PC-3 (cell line): ENCODE measurements at regions not wholly inside any gene's neighbourhood (a gene's known extent, or its start where the extent isn't known, plus 50 kb on each side); places are given as distances from the start of the nearest gene placed in this dataset.

Source experiments
- ATAC-seq: fragments of 200-7000 bp; cut with Tn5 transposase; 2 replicates; pipeline ENCODE4 v1.9.1; 2020; ENCODE audit warnings: mild to moderate bottlenecking, moderate library complexity
- BruUV-seq: library from RNA; stranded (reverse); fragments of 400-500 nt; replicated peaks from 2 replicates; lab custom pipeline; 2021; lab: Mats Ljungman, UMichigan
- CTCF ChIA-PET: fragments of 300-600 bp; sonication (Branson Sonifier 250); formaldehyde crosslinking; loops from one replicate; lab custom pipeline; 2022; ENCODE audit warnings: antibody characterized with exemption; lab: Charles Lee
- POLR2A ChIA-PET: fragments of 300-600 bp; sonication (Branson Sonifier 250); formaldehyde crosslinking; loops from one replicate; lab custom pipeline; 2022; ENCODE audit warnings: antibody characterized with exemption; ENCODE audit not compliant: unreplicated experiment; lab: Charles Lee
- DNase-seq: peaks from one replicate; pipeline ENCODE4 v3.0.0-alpha.2; 2015
- H2AFZ ChIP-seq: fragments of 300-600 bp; sonication (generic); 2 replicates; pipeline ENCODE4 v1.6.0; 2016; ENCODE audit warnings: antibody characterized with exemption, low read length
- H3F3A ChIP-seq: fragments of 300-600 bp; sonication (generic); one replicate; pipeline ENCODE4 v1.6.0; 2017; ENCODE audit warnings: antibody characterized with exemption, low read length, control low read depth, mild to moderate bottlenecking; ENCODE audit not compliant: unreplicated experiment
- H3K27ac ChIP-seq: fragments of 300-600 bp; sonication (generic); 2 replicates; pipeline ENCODE4 v1.5.1; 2016; ENCODE audit warnings: mild to moderate bottlenecking, low read length
- H3K27me3 ChIP-seq: fragments of 300-600 bp; sonication (generic); 2 replicates; pipeline ENCODE4 v1.6.1; 2016; ENCODE audit warnings: low read length, mixed read lengths
- H3K36me3 ChIP-seq: fragments of 300-600 bp; sonication (generic); 2 replicates; pipeline ENCODE4 v1.6.1; 2016; ENCODE audit warnings: low read depth, mixed run types, low read length, mixed read lengths
- H3K4me1 ChIP-seq: fragments of 300-600 bp; sonication (generic); 2 replicates; pipeline ENCODE4 v1.5.1; 2016; ENCODE audit warnings: low read length; ENCODE audit not compliant: insufficient read depth
- H3K4me2 ChIP-seq: fragments of 300-600 bp; sonication (generic); 2 replicates; pipeline ENCODE4 v1.6.0; 2016; ENCODE audit warnings: low read length
- H3K4me3 ChIP-seq: fragments of 300-600 bp; sonication (generic); 2 replicates; pipeline ENCODE4 v1.5.1; 2016; ENCODE audit warnings: mild to moderate bottlenecking, low read length, mixed read lengths
- H3K79me2 ChIP-seq: fragments of 300-600 bp; sonication (generic); 2 replicates; pipeline ENCODE4 v1.6.1; 2017; ENCODE audit warnings: low read length, mixed read lengths
- H3K9ac ChIP-seq: fragments of 300-600 bp; sonication (generic); 2 replicates; pipeline ENCODE4 v1.6.0; 2016; ENCODE audit warnings: mild to moderate bottlenecking, low read length
- H3K9me2 ChIP-seq: fragments of 300-600 bp; sonication (generic); replicated peaks from 2 replicates; pipeline ENCODE4 v1.6.1; 2016; ENCODE audit warnings: mixed run types, low read length, mixed read lengths
- H3K9me3 ChIP-seq: fragments of 300-600 bp; sonication (generic); 2 replicates; pipeline ENCODE4 v1.6.1; 2016; ENCODE audit warnings: low read length, mixed read lengths
- H4K20me1 ChIP-seq: fragments of 300-600 bp; sonication (generic); 2 replicates; pipeline ENCODE4 v1.6.1; 2016; ENCODE audit warnings: low read length, mixed read lengths
- EZH2 ChIP-seq: fragments of 300-600 bp; sonication (generic); IDR thresholded peaks from one replicate; pipeline ENCODE4 v1.6.1; 2017; ENCODE audit warnings: antibody characterized with exemption, mild to moderate bottlenecking, low read length; ENCODE audit not compliant: unreplicated experiment
- EZH2phosphoT487 ChIP-seq: fragments of 300-600 bp; sonication (generic); IDR thresholded peaks from 2 replicates; pipeline ENCODE4 v1.6.1; 2018; ENCODE audit warnings: mild to moderate bottlenecking, antibody characterized with exemption, low read length, borderline replicate concordance
- intact Hi-C: fragments of 100-400 bp; cut with micrococcal nuclease; formaldehyde crosslinking; loops from 2 replicates; pipeline ENCODE4 v1.9.0; 2023
- TF ChIP-seq, protein P1 (sequence below): fragments of 300-600 bp; sonication (generic); conservative IDR thresholded peaks from 2 replicates; pipeline ENCODE4 v1.5.1; 2017; ENCODE audit warnings: antibody characterized with exemption, low read depth, mild to moderate bottlenecking, low read length

- ATAC-seq: peak; percentile 62
- DNase-seq: peak; percentile 70
- Histone ChIP-seq H3K27ac (peak overlapping the region; percentile 73), H3K36me3 (no peaks in the 10 kb centered on the region), H3K4me3 (no peak overlapping the region), H3K9me2 (no peaks in the 10 kb centered on the region), H3K4me2 (peak overlapping the region; percentile 27), H3F3A (no peaks in the 10 kb centered on the region), H3K9ac (0 out of 2 replicates have a peak overlapping the region, but pooled peaks have one; percentile 17), H3K79me2 (no peaks in the 10 kb centered on the region), H3K4me1 (peaks cover 43% of the 10 kb centered on the region), H3K27me3 (no peaks in the 10 kb centered on the region), H4K20me1 (no peaks in the 10 kb centered on the region), H2AFZ (no peak overlapping the region), H3K9me3 (no peaks in the 10 kb centered on the region)
- POLR2A ChIA-PET: interaction anchor here (0.5 kb wide), 1 partner anchor 322 kb away, joined by 4 read pairs; no protein-coding TSS in a partner anchor
- CTCF ChIA-PET: no interaction called here
- intact Hi-C loops: loop anchor here (1.0 to 5.0 kb wide), 6 partner anchors 55 to 465 kb away; partner anchors contain the start of gene TMEM161B
- no peak for TF ChIP-seq EZH2phosphoT487
- TF ChIP-seq, protein P1, sequence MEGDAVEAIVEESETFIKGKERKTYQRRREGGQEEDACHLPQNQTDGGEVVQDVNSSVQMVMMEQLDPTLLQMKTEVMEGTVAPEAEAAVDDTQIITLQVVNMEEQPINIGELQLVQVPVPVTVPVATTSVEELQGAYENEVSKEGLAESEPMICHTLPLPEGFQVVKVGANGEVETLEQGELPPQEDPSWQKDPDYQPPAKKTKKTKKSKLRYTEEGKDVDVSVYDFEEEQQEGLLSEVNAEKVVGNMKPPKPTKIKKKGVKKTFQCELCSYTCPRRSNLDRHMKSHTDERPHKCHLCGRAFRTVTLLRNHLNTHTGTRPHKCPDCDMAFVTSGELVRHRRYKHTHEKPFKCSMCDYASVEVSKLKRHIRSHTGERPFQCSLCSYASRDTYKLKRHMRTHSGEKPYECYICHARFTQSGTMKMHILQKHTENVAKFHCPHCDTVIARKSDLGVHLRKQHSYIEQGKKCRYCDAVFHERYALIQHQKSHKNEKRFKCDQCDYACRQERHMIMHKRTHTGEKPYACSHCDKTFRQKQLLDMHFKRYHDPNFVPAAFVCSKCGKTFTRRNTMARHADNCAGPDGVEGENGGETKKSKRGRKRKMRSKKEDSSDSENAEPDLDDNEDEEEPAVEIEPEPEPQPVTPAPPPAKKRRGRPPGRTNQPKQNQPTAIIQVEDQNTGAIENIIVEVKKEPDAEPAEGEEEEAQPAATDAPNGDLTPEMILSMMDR: no peak
- TF ChIP-seq EZH2: no peak
- BruUV-seq: no TSS peak
Measured at GRCh38 chr5:88606173-88606572, 276.8 kb downstream of the MEF2C start.

DNA sequence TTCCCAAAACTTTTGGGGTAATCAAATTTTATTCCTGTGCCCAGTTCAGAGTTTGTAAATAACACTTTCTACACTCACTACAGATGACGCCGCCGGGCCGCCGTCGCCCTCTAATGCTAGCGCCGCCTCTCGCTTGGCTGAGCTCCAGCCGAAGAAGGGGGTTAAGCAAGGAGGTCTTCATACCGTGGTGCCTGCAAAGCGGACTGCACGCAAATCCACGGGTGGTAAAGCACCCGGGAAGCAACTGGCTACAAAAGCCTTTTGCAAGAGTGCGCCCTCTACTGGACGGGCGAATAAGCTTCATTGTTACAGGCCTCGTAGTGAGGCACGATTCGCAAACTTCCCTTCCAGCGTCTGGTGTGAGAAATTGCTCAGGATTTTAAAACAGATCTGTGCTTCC lies 280.4 kb downstream of the MEF2C start:
- ChIA-PET POLR2A (no interaction called here), CTCF (interaction anchor here (0.6 kb wide), 1 partner anchor 58 kb away, joined by 4 read pairs; no protein-coding TSS in a partner anchor)
- Histone ChIP-seq H3K4me2 (no peak overlapping the region), H4K20me1 (no peaks in the 10 kb centered on the region), H3K9me3 (no peaks in the 10 kb centered on the region), H3K9ac (no peak overlapping the region), H2AFZ (no peak overlapping the region), H3K36me3 (no peaks in the 10 kb centered on the region), H3K27ac (no peak overlapping the region), H3K79me2 (no peaks in the 10 kb centered on the region), H3F3A (no peaks in the 10 kb centered on the region), H3K9me2 (no peaks in the 10 kb centered on the region), H3K4me1 (peaks cover 21% of the 10 kb centered on the region), H3K27me3 (no peaks in the 10 kb centered on the region), H3K4me3 (no peak overlapping the region)
- TF ChIP-seq, protein P1: peak; percentile 82
- TF ChIP-seq EZH2 (no peak), EZH2phosphoT487 (no peak)
- DNase-seq (peak; percentile 26), ATAC-seq (no peak)
- no TSS peak for BruUV-seq
- intact Hi-C loops: no loop called here

- BruUV-seq: no TSS peak
- no peak for DNase-seq
- POLR2A ChIA-PET: no interaction called here
Measured at GRCh38 chr5:88594441-88594840, 288.5 kb downstream of the MEF2C start.

More at GRCh38 chr5:88594441-88594840, 288.5 kb downstream of the MEF2C start:
- intact Hi-C loops: no loop called here
- H3K27ac ChIP-seq: no peak overlapping the region
- TF ChIP-seq, protein P1: no peak
- no peak for TF ChIP-seq EZH2
- no peak for TF ChIP-seq EZH2phosphoT487
- H3K4me2 ChIP-seq: no peak overlapping the region
- no peaks in the 10 kb centered on the region for H3K4me1 ChIP-seq
- no peaks in the 10 kb centered on the region for H3K79me2 ChIP-seq
- no peak overlapping the region for H2AFZ ChIP-seq
- H4K20me1 ChIP-seq: no peaks in the 10 kb centered on the region
- CTCF ChIA-PET: no interaction called here
- no peak overlapping the region for H3K4me3 ChIP-seq
- H3K9me3 ChIP-seq: no peaks in the 10 kb centered on the region
- H3F3A ChIP-seq: no peaks in the 10 kb centered on the region
- no peaks in the 10 kb centered on the region for H3K9me2 ChIP-seq
- no peak overlapping the region for H3K9ac ChIP-seq
- H3K27me3 ChIP-seq: no peaks in the 10 kb centered on the region
- H3K36me3 ChIP-seq: no peaks in the 10 kb centered on the region
- ATAC-seq: no peak
